ENCODE measurements at regions not wholly inside any gene's neighbourhood (a gene's known extent, or its start where the extent isn't known, plus 50 kb on each side); places are given as distances from the start of the nearest gene placed in this dataset.
A peak's percentile ranks its signal among the peaks of the same experiment; 100 is the strongest.
"Not testable (repeated sequence)": the region's sequence is repeated elsewhere in the genome, so short reads cannot be mapped to it uniquely, and the experiment has no call there.

- DNase-seq (ENCODE audit: low read depth): no peak
These were observed 281.7 kb downstream of the TMEM38B start for GRCh38 chr9:105975886-105976645.

- peak; percentile 46 for DNase-seq (ENCODE audit: low read depth)
These were observed 284.0 kb downstream of the TMEM38B start for GRCh38 chr9:105978336-105978735.

GRCh38 chr9:105978826-105979225 is 284.5 kb downstream of the TMEM38B start:
- DNase-seq (ENCODE audit: low read depth): no peak

- DNase-seq (ENCODE audit: low read depth): peak; percentile 28
These were observed 284.9 kb downstream of the TMEM38B start for GRCh38 chr9:105979290-105979689.

- no peak for DNase-seq (ENCODE audit: low read depth)
These were observed 290.4 kb downstream of the TMEM38B start for GRCh38 chr9:105984714-105985113.

GRCh38 chr9:105993116-105993854 is 298.9 kb downstream of the TMEM38B start:
- DNase-seq (ENCODE audit: low read depth): peak; percentile 29

- DNase-seq (ENCODE audit: low read depth): no peak
These were observed 299.8 kb downstream of the TMEM38B start for GRCh38 chr9:105993921-105994715.

GRCh38 chr9:105994970-105995369 is 300.6 kb downstream of the TMEM38B start:
- peak; percentile 65 for DNase-seq (ENCODE audit: low read depth)

GRCh38 chr9:106017198-106017740 is 322.9 kb downstream of the TMEM38B start:
- DNase-seq (ENCODE audit: low read depth): no peak

GRCh38 chr9:106019039-106019680 is 324.8 kb downstream of the TMEM38B start:
- DNase-seq (ENCODE audit: low read depth): no peak

GRCh38 chr9:106019702-106020101 is 325.4 kb downstream of the TMEM38B start:
- DNase-seq (ENCODE audit: low read depth): no peak

- DNase-seq (ENCODE audit: low read depth): no peak
These were observed 325.8 kb downstream of the TMEM38B start for GRCh38 chr9:106020186-106020585.

GRCh38 chr9:106023455-106023854 is 329.1 kb downstream of the TMEM38B start:
- no peak for DNase-seq (ENCODE audit: low read depth)

GRCh38 chr9:106025453-106025852 is 331.1 kb downstream of the TMEM38B start:
- DNase-seq (ENCODE audit: low read depth): no peak

- DNase-seq (ENCODE audit: low read depth): not testable (repeated sequence)
These were observed 335.8 kb downstream of the TMEM38B start for GRCh38 chr9:106030146-106030545.

- DNase-seq (ENCODE audit: low read depth): no peak
These were observed 338.6 kb downstream of the TMEM38B start for GRCh38 chr9:106032978-106033377.

- DNase-seq (ENCODE audit: low read depth): no peak
These were observed 341.5 kb downstream of the TMEM38B start for GRCh38 chr9:106035806-106036205.

- no peak for DNase-seq (ENCODE audit: low read depth)
These were observed 344.1 kb downstream of the TMEM38B start for GRCh38 chr9:106038266-106039001.

- no peak for DNase-seq (ENCODE audit: low read depth)
These were observed 345.0 kb downstream of the TMEM38B start for GRCh38 chr9:106039151-106039935.

GRCh38 chr9:106041920-106042319 is 347.6 kb downstream of the TMEM38B start:
- not testable (repeated sequence) for DNase-seq (ENCODE audit: low read depth)

Data from RPMI7951 (cell line).